ENCODE measurements at regions not wholly inside any gene's neighbourhood (a gene's known extent, or its start where the extent isn't known, plus 50 kb on each side); places are given as distances from the start of the nearest gene placed in this dataset.

- Histone ChIP-seq H3K9ac (ENCODE audit: insufficient read depth, low read length, poor library complexity, severe bottlenecking) (no peak overlapping the region), H3K36me3 (replicated peaks in 1 of 2; ENCODE audit: control insufficient read depth in 1 of 2, insufficient read depth in 2 of 2, low read length in 2 of 2) (no peaks in the 10 kb centered on the region), H3K79me2 (ENCODE audit: insufficient read depth, low read length) (no peaks in the 10 kb centered on the region), H3K9me3 (replicated peaks in 1 of 2; ENCODE audit: control insufficient read depth in 1 of 2, insufficient read depth in 1 of 2, low read length in 2 of 2) (peaks cover 0 to 13% of the 10 kb centered on the region in 2 donors), H3K4me1 (ENCODE audit: control insufficient read depth in 1 of 2, insufficient read depth in 2 of 2, low read length in 2 of 2) (no peaks in the 10 kb centered on the region), H3K27me3 (ENCODE audit: control insufficient read depth in 2 of 2, insufficient read depth in 2 of 2, low read length in 2 of 2) (no peaks in the 10 kb centered on the region), H4K20me1 (ENCODE audit: insufficient read depth, low read length) (no peaks in the 10 kb centered on the region), H3K4me3 (replicated peaks in 1 of 3; ENCODE audit: low read depth in 2 of 3, low read length in 3 of 3) (no peak overlapping the region), H3K27ac (ENCODE audit: low read depth in 1 of 2, low read length in 2 of 2) (no peak overlapping the region), H2AFZ (ENCODE audit: insufficient read depth, low read depth, low read length, poor library complexity, severe bottlenecking) (no peak overlapping the region), H3K4me2 (replicated peaks; ENCODE audit: extremely low read depth, low read length, poor library complexity, severe bottlenecking) (no peak overlapping the region)
- peaks cover 5 to 15% (median 12%) of the 10 kb centered on the region in 7 donors for H3K9me3 Mint-ChIP-seq
- 100% methylated on average over 1 of the region's 3 CpGs for WGBS (ENCODE audit: insufficient coverage)
- no peaks in the 10 kb centered on the region for H3K4me1 Mint-ChIP-seq
- H3K27me3 Mint-ChIP-seq (ENCODE audit: low read depth in 3 of 3), result peaks cover 0 to 7% (median 1%) of the 10 kb centered on the region in 3 donors
- no peak for TF ChIP-seq CTCF (IDR thresholded peaks at IDR 0.05)
- H3K36me3 Mint-ChIP-seq, result no peaks in the 10 kb centered on the region
- DNase-seq, result no peak
- H3K27ac Mint-ChIP-seq, result no peak overlapping the region
- intact Hi-C loops (cut with micrococcal nuclease), result no loop called here
- H3K4me3 Mint-ChIP-seq, result no peak overlapping the region
Measured at GRCh38 chr21:35448876-35449599, 399.9 kb upstream of the RUNX1 start.

DNA sequence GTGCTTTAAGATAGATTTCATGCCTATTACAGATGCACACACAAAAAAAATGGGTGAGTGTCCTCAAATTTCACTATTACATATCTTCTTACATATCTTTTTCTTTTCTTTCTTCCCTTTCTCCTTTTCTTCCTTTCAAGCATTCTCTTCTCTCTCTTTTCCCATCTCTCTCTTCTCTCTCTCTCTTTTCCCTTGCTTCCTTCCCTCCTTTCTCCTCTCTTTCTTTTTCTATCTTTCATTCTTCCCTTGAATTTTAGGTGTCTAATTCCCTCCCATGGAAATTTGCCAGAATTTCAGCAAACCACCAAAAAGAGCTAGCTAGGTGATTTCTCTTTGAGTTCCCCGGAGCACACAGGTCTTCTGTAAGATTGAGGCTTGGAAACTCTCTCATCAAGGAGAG, 395.3 kb upstream of the RUNX1 start:
- Histone ChIP-seq H3K9ac (ENCODE audit: insufficient read depth, low read length, poor library complexity, severe bottlenecking) (no peak overlapping the region), H2AFZ (ENCODE audit: insufficient read depth, low read depth, low read length, poor library complexity, severe bottlenecking) (no peak overlapping the region), H3K36me3 (replicated peaks in 1 of 2; ENCODE audit: control insufficient read depth in 1 of 2, insufficient read depth in 2 of 2, low read length in 2 of 2) (no peaks in the 10 kb centered on the region), H3K4me3 (replicated peaks in 1 of 3; ENCODE audit: low read depth in 2 of 3, low read length in 3 of 3) (no peak overlapping the region), H4K20me1 (ENCODE audit: insufficient read depth, low read length) (no peaks in the 10 kb centered on the region), H3K4me1 (ENCODE audit: control insufficient read depth in 1 of 2, insufficient read depth in 2 of 2, low read length in 2 of 2) (no peaks in the 10 kb centered on the region), H3K79me2 (ENCODE audit: insufficient read depth, low read length) (no peaks in the 10 kb centered on the region), H3K27ac (ENCODE audit: low read depth in 1 of 2, low read length in 2 of 2) (no peak overlapping the region), H3K27me3 (ENCODE audit: control insufficient read depth in 2 of 2, insufficient read depth in 2 of 2, low read length in 2 of 2) (no peaks in the 10 kb centered on the region), H3K9me3 (replicated peaks in 1 of 2; ENCODE audit: control insufficient read depth in 1 of 2, insufficient read depth in 1 of 2, low read length in 2 of 2) (no peaks in the 10 kb centered on the region), H3K4me2 (replicated peaks; ENCODE audit: extremely low read depth, low read length, poor library complexity, severe bottlenecking) (no peak overlapping the region)
- no peak for DNase-seq
- TF ChIP-seq CTCF (IDR thresholded peaks at IDR 0.05), result no peak
- intact Hi-C loops (cut with micrococcal nuclease), result no loop called here
- no peaks in the 10 kb centered on the region for H3K9me3 Mint-ChIP-seq
- no peak overlapping the region for H3K4me3 Mint-ChIP-seq
- H3K36me3 Mint-ChIP-seq, result no peaks in the 10 kb centered on the region
- no peak overlapping the region for H3K27ac Mint-ChIP-seq
- H3K4me1 Mint-ChIP-seq, result no peaks in the 10 kb centered on the region
- peaks cover 0 to 5% (median 1%) of the 10 kb centered on the region in 3 donors for H3K27me3 Mint-ChIP-seq (ENCODE audit: low read depth in 3 of 3)
- WGBS (ENCODE audit: insufficient coverage), result no CpG with 5 or more reads among the region's 1 CpG

Measured in CD14-positive monocyte (primary cell).